ENCODE measurements at regions not wholly inside any gene's neighbourhood (a gene's known extent, or its start where the extent isn't known, plus 50 kb on each side); places are given as distances from the start of the nearest gene placed in this dataset.

- DNase-seq (no peak), ATAC-seq (no peak)
- Histone ChIP-seq H3K27me3 (no peaks in the 10 kb centered on the region), H3K9me3 (no peaks in the 10 kb centered on the region), H3K4me1 (no peaks in the 10 kb centered on the region), H3K36me3 (no peaks in the 10 kb centered on the region), H3K27ac (no peak overlapping the region), H3K4me3 (no peak overlapping the region)
- TF ChIP-seq CTCF (IDR thresholded peaks at IDR 0.05), result no peak
- no peak for TF ChIP-seq POLR2A (IDR thresholded peaks at IDR 0.05)
- 40% methylated on average over 2 of the region's 2 CpGs for WGBS (ENCODE audit: insufficient coverage, low coverage, low lambda C conversion rate, missing lambda C conversion rate)
- intact Hi-C loops (cut with DNase I), result no loop called here
Measured at GRCh38 chr21:35506771-35507170, 457.7 kb upstream of the RUNX1 start.

DNA sequence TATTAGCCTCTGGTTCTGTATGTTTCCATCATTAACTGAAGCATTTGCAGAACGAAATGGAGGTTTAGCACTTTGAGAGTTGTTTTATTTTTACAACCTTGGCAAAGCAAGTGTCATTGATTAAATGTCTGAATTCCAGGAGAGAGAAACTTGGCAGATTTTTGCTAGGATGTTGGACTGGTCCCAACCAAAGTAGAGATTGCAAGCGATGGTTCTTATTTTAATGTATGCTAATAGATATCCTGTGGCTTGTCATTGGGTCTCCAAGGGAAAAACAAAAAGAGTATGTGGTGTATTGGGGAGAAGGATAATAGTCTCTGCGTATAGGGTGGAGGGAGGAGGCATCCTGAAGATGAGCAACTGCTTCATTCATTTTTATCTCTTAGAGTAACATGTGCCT lies 457.2 kb upstream of the RUNX1 start:
- TF ChIP-seq CTCF (IDR thresholded peaks at IDR 0.05) (no peak), POLR2A (IDR thresholded peaks at IDR 0.05) (no peak)
- no peak overlapping the region for H3K4me3 ChIP-seq
- DNase-seq, result no peak
- no peaks in the 10 kb centered on the region for H3K27me3 ChIP-seq
- no peak for ATAC-seq
- intact Hi-C loops (cut with DNase I), result no loop called here
- no peaks in the 10 kb centered on the region for H3K36me3 ChIP-seq
- 37% methylated on average over 3 of the region's 3 CpGs for WGBS (ENCODE audit: insufficient coverage, low coverage, low lambda C conversion rate, missing lambda C conversion rate)
- no peak overlapping the region for H3K27ac ChIP-seq
- H3K9me3 ChIP-seq, result no peaks in the 10 kb centered on the region
- no peaks in the 10 kb centered on the region for H3K4me1 ChIP-seq

- Histone ChIP-seq H3K27me3 (no peaks in the 10 kb centered on the region), H3K27ac (no peak overlapping the region), H3K36me3 (no peaks in the 10 kb centered on the region), H3K9me3 (no peaks in the 10 kb centered on the region), H3K4me3 (no peak overlapping the region), H3K4me1 (no peaks in the 10 kb centered on the region)
- intact Hi-C loops (cut with DNase I), result no loop called here
- no peak for TF ChIP-seq CTCF (IDR thresholded peaks at IDR 0.05)
- TF ChIP-seq POLR2A (IDR thresholded peaks at IDR 0.05), result no peak
- no peak for DNase-seq
- WGBS (ENCODE audit: insufficient coverage, low coverage, low lambda C conversion rate, missing lambda C conversion rate), result 70% methylated on average over 3 of the region's 5 CpGs
- ATAC-seq, result no peak
Measured at GRCh38 chr21:35504951-35505466, 455.9 kb upstream of the RUNX1 start.

DNA sequence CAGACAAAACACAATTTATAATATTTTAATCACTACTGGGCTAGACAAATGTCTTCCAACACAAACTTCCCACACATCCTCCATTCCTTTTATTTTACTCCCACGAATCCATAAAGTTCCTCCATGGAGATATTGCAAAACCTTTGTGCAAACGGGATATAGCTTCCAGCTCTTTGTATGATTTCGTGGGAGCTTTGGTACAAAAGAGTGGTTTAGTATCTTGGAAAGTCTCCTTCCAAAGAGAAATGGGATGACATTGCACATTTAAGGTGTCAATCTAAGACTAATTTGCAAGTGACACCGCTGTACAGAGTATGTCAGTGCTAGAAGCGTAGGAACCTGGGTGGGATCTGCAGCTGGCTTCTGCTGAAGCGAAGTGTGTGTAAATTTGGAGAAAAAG lies 455.2 kb upstream of the RUNX1 start:
- H3K27ac ChIP-seq, result no peak overlapping the region
- H3K4me3 ChIP-seq, result no peak overlapping the region
- H3K36me3 ChIP-seq, result no peaks in the 10 kb centered on the region
- 41% methylated on average over 6 of the region's 6 CpGs for WGBS (ENCODE audit: insufficient coverage, low coverage, low lambda C conversion rate, missing lambda C conversion rate)
- DNase-seq, result no peak
- H3K9me3 ChIP-seq, result no peaks in the 10 kb centered on the region
- TF ChIP-seq POLR2A (IDR thresholded peaks at IDR 0.05), result no peak
- TF ChIP-seq CTCF (IDR thresholded peaks at IDR 0.05), result no peak
- intact Hi-C loops (cut with DNase I), result no loop called here
- H3K27me3 ChIP-seq, result no peaks in the 10 kb centered on the region
- H3K4me1 ChIP-seq, result no peaks in the 10 kb centered on the region
- ATAC-seq, result no peak

- no peaks in the 10 kb centered on the region for H3K9me3 ChIP-seq
- ATAC-seq (peak in 3 of 4 donors; percentile 28 to 53 (median 41)), DNase-seq (no peak)
- no peak for TF ChIP-seq POLR2A (IDR thresholded peaks at IDR 0.05)
- no peak for TF ChIP-seq CTCF (IDR thresholded peaks at IDR 0.05)
- no peak overlapping the region for H3K4me3 ChIP-seq
- 16% methylated on average over 5 of the region's 5 CpGs for WGBS (ENCODE audit: insufficient coverage, low coverage, low lambda C conversion rate, missing lambda C conversion rate)
- H3K27me3 ChIP-seq, result no peaks in the 10 kb centered on the region
- intact Hi-C loops (cut with DNase I), result no loop called here
- H3K27ac ChIP-seq, result no peak overlapping the region
- no peaks in the 10 kb centered on the region for H3K36me3 ChIP-seq
- no peaks in the 10 kb centered on the region for H3K4me1 ChIP-seq
Measured at GRCh38 chr21:35503671-35504070, 454.6 kb upstream of the RUNX1 start.
